Stimulated activated CD8-positive, alpha-beta memory T cell treated with anti-CD3 and anti-CD28 coated beads, Interleukin-4, amount 100 ng/mL, for 4 hours (primary cell): ENCODE measurements at regions not wholly inside any gene's neighbourhood (a gene's known extent, or its start where the extent isn't known, plus 50 kb on each side); places are given as distances from the start of the nearest gene placed in this dataset.
"Not testable (repeated sequence)": the region's sequence is repeated elsewhere in the genome, so short reads cannot be mapped to it uniquely, and the experiment has no call there.

Source experiments
- DNase-seq, 2 donors: peaks; one replicate each; pipeline ENCODE4 v3.0.0-alpha.2; 2020; ENCODE audit warnings: low read depth in 2 of 2, low spot score in 1 of 2

- DNase-seq, result no peak
These were observed 729.0 kb upstream of the USP15 start for GRCh38 chr12:61531195-61531594.

GRCh38 chr12:61536117-61536516 lies 724.1 kb upstream of the USP15 start:
- no peak for DNase-seq

- no peak for DNase-seq
These were observed 723.7 kb upstream of the USP15 start for GRCh38 chr12:61536525-61536924.

- DNase-seq, result no peak
These were observed 721.3 kb upstream of the USP15 start for GRCh38 chr12:61538951-61539350.

- DNase-seq, result no peak
These were observed 717.7 kb upstream of the USP15 start for GRCh38 chr12:61542551-61542950.

- DNase-seq, result no peak
These were observed 713.9 kb upstream of the USP15 start for GRCh38 chr12:61546296-61546695.

- DNase-seq, result no peak
These were observed 707.1 kb upstream of the USP15 start for GRCh38 chr12:61553091-61553490.

- no peak for DNase-seq
These were observed 705.8 kb upstream of the USP15 start for GRCh38 chr12:61554268-61555008.

- DNase-seq, result no peak
These were observed 696.3 kb upstream of the USP15 start for GRCh38 chr12:61563665-61564450.

GRCh38 chr12:61564466-61564865 lies 695.7 kb upstream of the USP15 start:
- no peak for DNase-seq

GRCh38 chr12:61566183-61566582 lies 694.0 kb upstream of the USP15 start:
- DNase-seq, result no peak

GRCh38 chr12:61574339-61574738 lies 685.9 kb upstream of the USP15 start:
- no peak for DNase-seq

- DNase-seq, result no peak
These were observed 675.3 kb upstream of the USP15 start for GRCh38 chr12:61584943-61585342.

GRCh38 chr12:61590864-61591263 lies 669.3 kb upstream of the USP15 start:
- not testable (repeated sequence) for DNase-seq

GRCh38 chr12:61610143-61610542 lies 650.1 kb upstream of the USP15 start:
- no peak for DNase-seq

- no peak for DNase-seq
These were observed 630.5 kb upstream of the USP15 start for GRCh38 chr12:61629702-61630101.

GRCh38 chr12:61646639-61647038 lies 613.6 kb upstream of the USP15 start:
- no peak for DNase-seq

GRCh38 chr12:61647566-61647965 lies 612.6 kb upstream of the USP15 start:
- no peak for DNase-seq

GRCh38 chr12:61652265-61652664 lies 607.9 kb upstream of the USP15 start:
- no peak for DNase-seq

- DNase-seq, result no peak
These were observed 605.5 kb upstream of the USP15 start for GRCh38 chr12:61654698-61655097.

GRCh38 chr12:61655241-61655640 lies 605.0 kb upstream of the USP15 start:
- DNase-seq, result no peak

GRCh38 chr12:61667676-61668075 lies 592.5 kb upstream of the USP15 start:
- DNase-seq, result no peak

- DNase-seq, result no peak
These were observed 583.7 kb upstream of the USP15 start for GRCh38 chr12:61676520-61676919.
